Kidney glomerular epithelial cell (primary cell): ENCODE measurements at regions not wholly inside any gene's neighbourhood (a gene's known extent, or its start where the extent isn't known, plus 50 kb on each side); places are given as distances from the start of the nearest gene placed in this dataset.

Experiments used
- DNase-seq: peaks from one replicate; lab custom pipeline; 2025; lab: John Stamatoyannopoulos, UW

- no peak for DNase-seq
These were observed 238.3 kb upstream of the NFE2L3 start for GRCh38 chr7:25913598-25914224.

- no peak for DNase-seq
These were observed 233.3 kb upstream of the NFE2L3 start for GRCh38 chr7:25918731-25919130.

GRCh38 chr7:25922296-25922695 lies 229.7 kb upstream of the NFE2L3 start:
- DNase-seq: no peak

GRCh38 chr7:25923741-25924460 lies 228.1 kb upstream of the NFE2L3 start:
- no peak for DNase-seq

GRCh38 chr7:25926009-25926408 lies 226.0 kb upstream of the NFE2L3 start:
- DNase-seq: no peak

- no peak for DNase-seq
These were observed 225.5 kb upstream of the NFE2L3 start for GRCh38 chr7:25926451-25926850.

- no peak for DNase-seq
These were observed 224.9 kb upstream of the NFE2L3 start for GRCh38 chr7:25926891-25927625.

GRCh38 chr7:25927626-25927978 lies 224.4 kb upstream of the NFE2L3 start:
- no peak for DNase-seq

- DNase-seq: no peak
These were observed 223.3 kb upstream of the NFE2L3 start for GRCh38 chr7:25928549-25929330.

- DNase-seq: no peak
These were observed 222.6 kb upstream of the NFE2L3 start for GRCh38 chr7:25929448-25929847.

GRCh38 chr7:25930492-25931048 lies 221.4 kb upstream of the NFE2L3 start:
- DNase-seq: no peak

- no peak for DNase-seq
These were observed 220.8 kb upstream of the NFE2L3 start for GRCh38 chr7:25931156-25931555.

- no peak for DNase-seq
These were observed 218.1 kb upstream of the NFE2L3 start for GRCh38 chr7:25933921-25934320.

- no peak for DNase-seq
These were observed 211.7 kb upstream of the NFE2L3 start for GRCh38 chr7:25940086-25940906.

GRCh38 chr7:25944777-25945515 lies 207.1 kb upstream of the NFE2L3 start:
- DNase-seq: no peak

GRCh38 chr7:25945608-25946007 lies 206.4 kb upstream of the NFE2L3 start:
- no peak for DNase-seq

- no peak for DNase-seq
These were observed 205.8 kb upstream of the NFE2L3 start for GRCh38 chr7:25946181-25946580.

- no peak for DNase-seq
These were observed 204.1 kb upstream of the NFE2L3 start for GRCh38 chr7:25947669-25948516.

GRCh38 chr7:25949736-25950487 lies 202.1 kb upstream of the NFE2L3 start:
- DNase-seq: no peak
